ENCODE measurements at regions not wholly inside any gene's neighbourhood (a gene's known extent, or its start where the extent isn't known, plus 50 kb on each side); places are given as distances from the start of the nearest gene placed in this dataset.

- ChIA-PET CTCF (no interaction called here), POLR2A (no interaction called here)
- H3K36me3 ChIP-seq (ENCODE audit: control insufficient read depth in 2 of 2, insufficient read depth in 1 of 2, low read length in 2 of 2), result no peaks in the 10 kb centered on the region
- no peak overlapping the region for H3K27ac ChIP-seq (ENCODE audit: extremely low read depth, low read depth, low read length)
- TF ChIP-seq ZNF148 (tag by site-specific recombination; IDR thresholded peaks at IDR 0.05; ENCODE audit: borderline replicate concordance), result no peak
- TF ChIP-seq KLF7 (tag by site-specific recombination; IDR thresholded peaks at IDR 0.05; ENCODE audit: borderline replicate concordance), result no peak
- TF ChIP-seq ZNF777 (tag by site-specific recombination; IDR thresholded peaks at IDR 0.05; ENCODE audit: borderline replicate concordance), result no peak
- TF ChIP-seq ZNF529 (tag by site-specific recombination; IDR thresholded peaks at IDR 0.05; ENCODE audit: insufficient replicate concordance), result no peak
- TF ChIP-seq ZSCAN4 (tag by site-specific recombination; IDR thresholded peaks at IDR 0.05), result no peak
- TF ChIP-seq ZNF10 (tag by site-specific recombination; IDR thresholded peaks at IDR 0.05), result no peak
- no peak for TF ChIP-seq INSM2 (tag by site-specific recombination; IDR thresholded peaks at IDR 0.05)
- no peaks in the 10 kb centered on the region for H3K4me1 ChIP-seq (ENCODE audit: control insufficient read depth, insufficient read depth, low read length)
- no peaks in the 10 kb centered on the region for H3K9me3 ChIP-seq (ENCODE audit: control insufficient read depth, insufficient read depth, low read depth, low read length)
- no peak overlapping the region for H3K4me3 ChIP-seq (ENCODE audit: low read depth, low read length)
These were observed 63.5 kb upstream of the TMTC1 start for GRCh38 chr12:29847246-29847645.

- no peak overlapping the region for H3K27ac ChIP-seq (ENCODE audit: extremely low read depth, low read depth, low read length)
- TF ChIP-seq ZSCAN30 (tag by site-specific recombination; IDR thresholded peaks at IDR 0.05), result no peak
- TF ChIP-seq RBAK (tag by site-specific recombination; IDR thresholded peaks at IDR 0.05), result no peak
- no peak for TF ChIP-seq PBX3 (CRISPR knock-in tag; IDR thresholded peaks at IDR 0.05)
- TF ChIP-seq ZNF514 (tag by site-specific recombination; IDR thresholded peaks at IDR 0.05), result no peak
- TF ChIP-seq ZBTB1 (tag by site-specific recombination; IDR thresholded peaks at IDR 0.05), result no peak
- no peak for TF ChIP-seq ZNF121 (tag by site-specific recombination; IDR thresholded peaks at IDR 0.05)
- TF ChIP-seq OSR2 (tag by site-specific recombination; IDR thresholded peaks at IDR 0.05), result no peak
- no peak for TF ChIP-seq ZNF624 (tag by site-specific recombination; IDR thresholded peaks at IDR 0.05)
- TF ChIP-seq ZNF571 (tag by site-specific recombination; IDR thresholded peaks at IDR 0.05), result no peak
- no peak for TF ChIP-seq MYNN (tag by site-specific recombination; IDR thresholded peaks at IDR 0.05; ENCODE audit: borderline replicate concordance)
- ChIA-PET CTCF (no interaction called here), POLR2A (interaction anchor here (0.7 kb wide), 1 partner anchor 269 kb away, joined by 3 read pairs; no protein-coding TSS in a partner anchor)
- H3K4me1 ChIP-seq (ENCODE audit: control insufficient read depth, insufficient read depth, low read length), result no peaks in the 10 kb centered on the region
- H3K4me3 ChIP-seq (ENCODE audit: low read depth, low read length), result no peak overlapping the region
- no peaks in the 10 kb centered on the region for H3K9me3 ChIP-seq (ENCODE audit: control insufficient read depth, insufficient read depth, low read depth, low read length)
- H3K36me3 ChIP-seq (ENCODE audit: control insufficient read depth in 2 of 2, insufficient read depth in 1 of 2, low read length in 2 of 2), result no peaks in the 10 kb centered on the region
These were observed 60.9 kb upstream of the TMTC1 start for GRCh38 chr12:29844667-29845066.

Data from HEK293 (cell line).